ENCODE measurements at regions not wholly inside any gene's neighbourhood (a gene's known extent, or its start where the extent isn't known, plus 50 kb on each side); places are given as distances from the start of the nearest gene placed in this dataset.

DNA sequence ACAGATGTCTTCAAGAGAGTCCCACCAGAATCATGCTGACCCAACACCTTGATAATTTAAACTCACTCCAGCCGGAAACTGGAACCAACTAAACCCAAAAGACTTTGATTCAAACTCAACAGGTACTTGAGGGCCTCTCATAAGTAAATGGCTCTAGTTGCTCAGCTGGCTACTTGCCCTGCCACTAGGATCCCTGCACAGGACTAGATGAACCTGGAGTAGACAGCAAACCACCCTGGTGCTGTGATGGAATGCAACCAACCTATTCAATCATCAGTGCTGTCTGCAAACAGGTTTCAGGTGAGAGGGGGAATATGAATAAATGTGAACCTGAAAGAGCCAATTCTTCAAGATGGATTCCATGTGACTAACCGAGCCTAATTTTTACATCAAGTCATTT, 216.3 kb downstream of the KATNAL1 start:
- Histone ChIP-seq H3K27ac (ENCODE audit: low read depth) (no peak overlapping the region), H3K27me3 (ENCODE audit: insufficient read depth) (no peaks in the 10 kb centered on the region), H4K20me1 (replicated peaks; ENCODE audit: insufficient read depth) (no peaks in the 10 kb centered on the region), H3K36me3 (ENCODE audit: insufficient read depth) (no peaks in the 10 kb centered on the region), H3K4me1 (ENCODE audit: insufficient read depth) (no peaks in the 10 kb centered on the region), H3K4me2 (no peak overlapping the region), H3K4me3 (no peak overlapping the region), H3F3A (replicated peaks; ENCODE audit: low read depth) (no peaks in the 10 kb centered on the region), H2AFZ (no peak overlapping the region), H3K9me2 (ENCODE audit: insufficient read depth) (0 out of 2 replicates have a peak, but pooled peaks cover 3% of the 10 kb centered on the region), H3K79me2 (replicated peaks; ENCODE audit: insufficient read depth) (no peaks in the 10 kb centered on the region)
- no peak overlapping the region for H3K27ac Mint-ChIP-seq
- no peak overlapping the region for H3K4me3 Mint-ChIP-seq
- peaks cover 9% of the 10 kb centered on the region for H3K36me3 Mint-ChIP-seq (ENCODE audit: low read depth)
- DNase-seq (ENCODE audit: low spot score) = no peak
- H3K4me1 Mint-ChIP-seq = no peaks in the 10 kb centered on the region
- H3K9me3 Mint-ChIP-seq = peaks cover 13% of the 10 kb centered on the region
- peaks cover 5% of the 10 kb centered on the region for H3K27me3 Mint-ChIP-seq (ENCODE audit: insufficient read depth, low read depth, poor library complexity)
- no peak for ATAC-seq
- no peak for TF ChIP-seq ZNF114 (CRISPR knock-in tag; IDR thresholded peaks at IDR 0.05)
- TF ChIP-seq, protein P1, sequence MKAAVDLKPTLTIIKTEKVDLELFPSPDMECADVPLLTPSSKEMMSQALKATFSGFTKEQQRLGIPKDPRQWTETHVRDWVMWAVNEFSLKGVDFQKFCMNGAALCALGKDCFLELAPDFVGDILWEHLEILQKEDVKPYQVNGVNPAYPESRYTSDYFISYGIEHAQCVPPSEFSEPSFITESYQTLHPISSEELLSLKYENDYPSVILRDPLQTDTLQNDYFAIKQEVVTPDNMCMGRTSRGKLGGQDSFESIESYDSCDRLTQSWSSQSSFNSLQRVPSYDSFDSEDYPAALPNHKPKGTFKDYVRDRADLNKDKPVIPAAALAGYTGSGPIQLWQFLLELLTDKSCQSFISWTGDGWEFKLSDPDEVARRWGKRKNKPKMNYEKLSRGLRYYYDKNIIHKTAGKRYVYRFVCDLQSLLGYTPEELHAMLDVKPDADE (IDR thresholded peaks at IDR 0.05) = no peak
- no peak for TF ChIP-seq POLR2AphosphoS5 (IDR thresholded peaks at IDR 0.05; ENCODE audit: low read depth)
- TF ChIP-seq, protein P2, sequence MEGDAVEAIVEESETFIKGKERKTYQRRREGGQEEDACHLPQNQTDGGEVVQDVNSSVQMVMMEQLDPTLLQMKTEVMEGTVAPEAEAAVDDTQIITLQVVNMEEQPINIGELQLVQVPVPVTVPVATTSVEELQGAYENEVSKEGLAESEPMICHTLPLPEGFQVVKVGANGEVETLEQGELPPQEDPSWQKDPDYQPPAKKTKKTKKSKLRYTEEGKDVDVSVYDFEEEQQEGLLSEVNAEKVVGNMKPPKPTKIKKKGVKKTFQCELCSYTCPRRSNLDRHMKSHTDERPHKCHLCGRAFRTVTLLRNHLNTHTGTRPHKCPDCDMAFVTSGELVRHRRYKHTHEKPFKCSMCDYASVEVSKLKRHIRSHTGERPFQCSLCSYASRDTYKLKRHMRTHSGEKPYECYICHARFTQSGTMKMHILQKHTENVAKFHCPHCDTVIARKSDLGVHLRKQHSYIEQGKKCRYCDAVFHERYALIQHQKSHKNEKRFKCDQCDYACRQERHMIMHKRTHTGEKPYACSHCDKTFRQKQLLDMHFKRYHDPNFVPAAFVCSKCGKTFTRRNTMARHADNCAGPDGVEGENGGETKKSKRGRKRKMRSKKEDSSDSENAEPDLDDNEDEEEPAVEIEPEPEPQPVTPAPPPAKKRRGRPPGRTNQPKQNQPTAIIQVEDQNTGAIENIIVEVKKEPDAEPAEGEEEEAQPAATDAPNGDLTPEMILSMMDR (conservative IDR thresholded peaks at IDR 0.05; ENCODE audit: low read depth in 2 of 2) = no peak
- TF ChIP-seq, protein P3, sequence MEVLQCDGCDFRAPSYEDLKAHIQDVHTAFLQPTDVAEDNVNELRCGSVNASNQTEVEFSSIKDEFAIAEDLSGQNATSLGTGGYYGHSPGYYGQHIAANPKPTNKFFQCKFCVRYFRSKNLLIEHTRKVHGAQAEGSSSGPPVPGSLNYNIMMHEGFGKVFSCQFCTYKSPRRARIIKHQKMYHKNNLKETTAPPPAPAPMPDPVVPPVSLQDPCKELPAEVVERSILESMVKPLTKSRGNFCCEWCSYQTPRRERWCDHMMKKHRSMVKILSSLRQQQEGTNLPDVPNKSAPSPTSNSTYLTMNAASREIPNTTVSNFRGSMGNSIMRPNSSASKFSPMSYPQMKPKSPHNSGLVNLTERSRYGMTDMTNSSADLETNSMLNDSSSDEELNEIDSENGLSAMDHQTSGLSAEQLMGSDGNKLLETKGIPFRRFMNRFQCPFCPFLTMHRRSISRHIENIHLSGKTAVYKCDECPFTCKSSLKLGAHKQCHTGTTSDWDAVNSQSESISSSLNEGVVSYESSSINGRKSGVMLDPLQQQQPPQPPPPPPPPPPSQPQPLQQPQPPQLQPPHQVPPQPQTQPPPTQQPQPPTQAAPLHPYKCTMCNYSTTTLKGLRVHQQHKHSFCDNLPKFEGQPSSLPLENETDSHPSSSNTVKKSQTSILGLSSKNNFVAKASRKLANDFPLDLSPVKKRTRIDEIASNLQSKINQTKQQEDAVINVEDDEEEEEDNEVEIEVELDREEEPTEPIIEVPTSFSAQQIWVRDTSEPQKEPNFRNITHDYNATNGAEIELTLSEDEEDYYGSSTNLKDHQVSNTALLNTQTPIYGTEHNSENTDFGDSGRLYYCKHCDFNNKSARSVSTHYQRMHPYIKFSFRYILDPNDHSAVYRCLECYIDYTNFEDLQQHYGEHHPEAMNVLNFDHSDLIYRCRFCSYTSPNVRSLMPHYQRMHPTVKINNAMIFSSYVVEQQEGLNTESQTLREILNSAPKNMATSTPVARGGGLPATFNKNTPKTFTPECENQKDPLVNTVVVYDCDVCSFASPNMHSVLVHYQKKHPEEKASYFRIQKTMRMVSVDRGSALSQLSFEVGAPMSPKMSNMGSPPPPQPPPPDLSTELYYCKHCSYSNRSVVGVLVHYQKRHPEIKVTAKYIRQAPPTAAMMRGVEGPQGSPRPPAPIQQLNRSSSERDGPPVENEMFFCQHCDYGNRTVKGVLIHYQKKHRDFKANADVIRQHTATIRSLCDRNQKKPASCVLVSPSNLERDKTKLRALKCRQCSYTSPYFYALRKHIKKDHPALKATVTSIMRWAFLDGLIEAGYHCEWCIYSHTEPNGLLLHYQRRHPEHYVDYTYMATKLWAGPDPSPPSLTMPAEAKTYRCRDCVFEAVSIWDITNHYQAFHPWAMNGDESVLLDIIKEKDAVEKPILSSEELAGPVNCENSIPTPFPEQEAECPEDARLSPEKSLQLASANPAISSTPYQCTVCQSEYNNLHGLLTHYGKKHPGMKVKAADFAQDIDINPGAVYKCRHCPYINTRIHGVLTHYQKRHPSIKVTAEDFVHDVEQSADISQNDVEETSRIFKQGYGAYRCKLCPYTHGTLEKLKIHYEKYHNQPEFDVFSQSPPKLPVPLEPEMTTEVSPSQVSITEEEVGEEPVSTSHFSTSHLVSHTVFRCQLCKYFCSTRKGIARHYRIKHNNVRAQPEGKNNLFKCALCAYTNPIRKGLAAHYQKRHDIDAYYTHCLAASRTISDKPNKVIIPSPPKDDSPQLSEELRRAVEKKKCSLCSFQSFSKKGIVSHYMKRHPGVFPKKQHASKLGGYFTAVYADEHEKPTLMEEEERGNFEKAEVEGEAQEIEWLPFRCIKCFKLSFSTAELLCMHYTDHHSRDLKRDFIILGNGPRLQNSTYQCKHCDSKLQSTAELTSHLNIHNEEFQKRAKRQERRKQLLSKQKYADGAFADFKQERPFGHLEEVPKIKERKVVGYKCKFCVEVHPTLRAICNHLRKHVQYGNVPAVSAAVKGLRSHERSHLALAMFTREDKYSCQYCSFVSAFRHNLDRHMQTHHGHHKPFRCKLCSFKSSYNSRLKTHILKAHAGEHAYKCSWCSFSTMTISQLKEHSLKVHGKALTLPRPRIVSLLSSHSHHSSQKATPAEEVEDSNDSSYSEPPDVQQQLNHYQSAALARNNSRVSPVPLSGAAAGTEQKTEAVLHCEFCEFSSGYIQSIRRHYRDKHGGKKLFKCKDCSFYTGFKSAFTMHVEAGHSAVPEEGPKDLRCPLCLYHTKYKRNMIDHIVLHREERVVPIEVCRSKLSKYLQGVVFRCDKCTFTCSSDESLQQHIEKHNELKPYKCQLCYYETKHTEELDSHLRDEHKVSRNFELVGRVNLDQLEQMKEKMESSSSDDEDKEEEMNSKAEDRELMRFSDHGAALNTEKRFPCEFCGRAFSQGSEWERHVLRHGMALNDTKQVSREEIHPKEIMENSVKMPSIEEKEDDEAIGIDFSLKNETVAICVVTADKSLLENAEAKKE (CRISPR knock-in tag; IDR thresholded peaks at IDR 0.05) = no peak
- TF ChIP-seq STAT1 (IDR thresholded peaks at IDR 0.05; ENCODE audit: unreplicated experiment) = no peak
- no peak for TF ChIP-seq EZH2 (IDR thresholded peaks at IDR 0.05; ENCODE audit: low read depth, unreplicated experiment)
- no peak for TF ChIP-seq CREB1 (CRISPR knock-in tag; IDR thresholded peaks at IDR 0.05; ENCODE audit: low read depth)
- no peak for TF ChIP-seq NANOG (IDR thresholded peaks at IDR 0.05; ENCODE audit: borderline replicate concordance)
- no peak for TF ChIP-seq EZH2phosphoT487 (IDR thresholded peaks at IDR 0.05; ENCODE audit: unreplicated experiment)
- TF ChIP-seq, protein P4, sequence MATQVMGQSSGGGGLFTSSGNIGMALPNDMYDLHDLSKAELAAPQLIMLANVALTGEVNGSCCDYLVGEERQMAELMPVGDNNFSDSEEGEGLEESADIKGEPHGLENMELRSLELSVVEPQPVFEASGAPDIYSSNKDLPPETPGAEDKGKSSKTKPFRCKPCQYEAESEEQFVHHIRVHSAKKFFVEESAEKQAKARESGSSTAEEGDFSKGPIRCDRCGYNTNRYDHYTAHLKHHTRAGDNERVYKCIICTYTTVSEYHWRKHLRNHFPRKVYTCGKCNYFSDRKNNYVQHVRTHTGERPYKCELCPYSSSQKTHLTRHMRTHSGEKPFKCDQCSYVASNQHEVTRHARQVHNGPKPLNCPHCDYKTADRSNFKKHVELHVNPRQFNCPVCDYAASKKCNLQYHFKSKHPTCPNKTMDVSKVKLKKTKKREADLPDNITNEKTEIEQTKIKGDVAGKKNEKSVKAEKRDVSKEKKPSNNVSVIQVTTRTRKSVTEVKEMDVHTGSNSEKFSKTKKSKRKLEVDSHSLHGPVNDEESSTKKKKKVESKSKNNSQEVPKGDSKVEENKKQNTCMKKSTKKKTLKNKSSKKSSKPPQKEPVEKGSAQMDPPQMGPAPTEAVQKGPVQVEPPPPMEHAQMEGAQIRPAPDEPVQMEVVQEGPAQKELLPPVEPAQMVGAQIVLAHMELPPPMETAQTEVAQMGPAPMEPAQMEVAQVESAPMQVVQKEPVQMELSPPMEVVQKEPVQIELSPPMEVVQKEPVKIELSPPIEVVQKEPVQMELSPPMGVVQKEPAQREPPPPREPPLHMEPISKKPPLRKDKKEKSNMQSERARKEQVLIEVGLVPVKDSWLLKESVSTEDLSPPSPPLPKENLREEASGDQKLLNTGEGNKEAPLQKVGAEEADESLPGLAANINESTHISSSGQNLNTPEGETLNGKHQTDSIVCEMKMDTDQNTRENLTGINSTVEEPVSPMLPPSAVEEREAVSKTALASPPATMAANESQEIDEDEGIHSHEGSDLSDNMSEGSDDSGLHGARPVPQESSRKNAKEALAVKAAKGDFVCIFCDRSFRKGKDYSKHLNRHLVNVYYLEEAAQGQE (IDR thresholded peaks at IDR 0.05; ENCODE audit: unreplicated experiment) = no peak
- TF ChIP-seq ZNF331 (CRISPR knock-in tag; IDR thresholded peaks at IDR 0.05; ENCODE audit: low read depth) = no peak
- no peak for TF ChIP-seq JUNB (IDR thresholded peaks at IDR 0.05; ENCODE audit: unreplicated experiment)

Measured in GM23338 (cell line).